T-cell (primary cell): ENCODE measurements at regions not wholly inside any gene's neighbourhood (a gene's known extent, or its start where the extent isn't known, plus 50 kb on each side); places are given as distances from the start of the nearest gene placed in this dataset.

Experiments
- ATAC-seq, 4 experiments: fragments of 200-7000 bp in 3 of 4; fragments of 150-1000 bp in 1 of 4; cut with Tn5 transposase; replicated peaks in 1 of 4; 1 replicate in 3 of 4; 2 replicates in 1 of 4; pipeline ENCODE4 v1.10.0; 2021; ENCODE audit warnings: moderate library complexity in 3 of 4, mild to moderate bottlenecking in 2 of 4, moderate number of reproducible peaks in 1 of 4
- CTCF ChIA-PET, 2 donors: fragments of 300-600 bp; sonication (Branson Sonifier 250); formaldehyde crosslinking; loops; one replicate each; lab custom pipeline; 2022; ENCODE audit warnings: antibody characterized with exemption in 2 of 2; lab: Charles Lee
- POLR2A ChIA-PET, 2 donors: fragments of 300-600 bp; sonication (Branson Sonifier 250); formaldehyde crosslinking; loops; one replicate each; lab custom pipeline; 2022; ENCODE audit warnings: antibody characterized with exemption in 2 of 2; lab: Charles Lee
- DNase-seq, 35 experiments: peaks; one replicate each; pipeline versions ENCODE4 v3.0.0 to v3.0.0-alpha.2; 2013 to 2023
- H3K27ac ChIP-seq: one replicate; pipeline ENCODE4 v1.5.1; 2013; ENCODE audit warnings: low read length
- H3K27me3 ChIP-seq, 2 experiments: replicated peaks in 1 of 2; 1 replicate in 1 of 2; 2 replicates in 1 of 2; pipeline versions ENCODE4 v1.6.1 to v1.7.0; 2013; ENCODE audit warnings: low read length in 1 of 2, mixed read lengths in 1 of 2; ENCODE audit not compliant: control insufficient read depth in 2 of 2, insufficient read depth in 2 of 2; ENCODE audit errors: extremely low read depth in 1 of 2
- H3K36me3 ChIP-seq, 2 donors: 1 replicate in 1 of 2; 2 replicates in 1 of 2; pipeline versions ENCODE4 v1.6.1 to v1.7.0; 2013; ENCODE audit warnings: low read length in 1 of 2; ENCODE audit not compliant: control insufficient read depth in 2 of 2, insufficient read depth in 1 of 2; ENCODE audit errors: extremely low read depth in 1 of 2
- H3K4me1 ChIP-seq, 2 experiments: 1 replicate in 1 of 2; 2 replicates in 1 of 2; pipeline versions ENCODE4 v1.6.1 to v1.7.0; 2013; ENCODE audit warnings: low read length in 2 of 2, mixed read lengths in 1 of 2; ENCODE audit not compliant: insufficient read depth in 2 of 2, control insufficient read depth in 1 of 2; ENCODE audit errors: extremely low read depth in 1 of 2
- H3K4me3 ChIP-seq, 2 donors: 1 replicate in 1 of 2; 2 replicates in 1 of 2; pipeline versions ENCODE4 v1.5.1 to v1.7.0; 2013; ENCODE audit warnings: mild to moderate bottlenecking in 2 of 2, low read length in 1 of 2, moderate library complexity in 1 of 2; ENCODE audit not compliant: control insufficient read depth in 1 of 2; ENCODE audit errors: extremely low read depth in 1 of 2
- H3K9me3 ChIP-seq: 2 replicates; pipeline ENCODE4 v1.7.0; 2013
- H3K27ac Mint-ChIP-seq, 2 donors: one replicate each; pipeline ENCODE4 v1.8.0; 2020 to 2021; ENCODE audit warnings: mild to moderate bottlenecking in 2 of 2, mixed read lengths in 2 of 2
- H3K27me3 Mint-ChIP-seq, 2 donors: one replicate each; pipeline ENCODE4 v1.8.0; 2021 to 2022; ENCODE audit warnings: mixed read lengths in 2 of 2
- H3K36me3 Mint-ChIP-seq: one replicate; pipeline ENCODE4 v1.8.0; 2021; ENCODE audit warnings: mixed read lengths
- H3K4me1 Mint-ChIP-seq, 3 donors: one replicate each; pipeline ENCODE4 v1.8.0; 2020 to 2022; ENCODE audit warnings: mixed read lengths in 3 of 3, mild to moderate bottlenecking in 1 of 3
- H3K4me3 Mint-ChIP-seq, 3 donors: one replicate each; pipeline ENCODE4 v1.8.0; 2020 to 2022; ENCODE audit warnings: mild to moderate bottlenecking in 3 of 3, mixed read lengths in 3 of 3, moderate library complexity in 3 of 3
- H3K9me3 Mint-ChIP-seq, 3 donors: one replicate each; pipeline ENCODE4 v1.8.0; 2020 to 2022; ENCODE audit warnings: mixed read lengths in 3 of 3
- WGBS: methylation state at CpG from one replicate; pipeline ENCODE4 v1.1.5; 2013; ENCODE audit warnings: missing lambda C conversion rate; ENCODE audit not compliant: insufficient coverage; 5-methylcytosine and 5-hydroxymethylcytosine counted together

DNA sequence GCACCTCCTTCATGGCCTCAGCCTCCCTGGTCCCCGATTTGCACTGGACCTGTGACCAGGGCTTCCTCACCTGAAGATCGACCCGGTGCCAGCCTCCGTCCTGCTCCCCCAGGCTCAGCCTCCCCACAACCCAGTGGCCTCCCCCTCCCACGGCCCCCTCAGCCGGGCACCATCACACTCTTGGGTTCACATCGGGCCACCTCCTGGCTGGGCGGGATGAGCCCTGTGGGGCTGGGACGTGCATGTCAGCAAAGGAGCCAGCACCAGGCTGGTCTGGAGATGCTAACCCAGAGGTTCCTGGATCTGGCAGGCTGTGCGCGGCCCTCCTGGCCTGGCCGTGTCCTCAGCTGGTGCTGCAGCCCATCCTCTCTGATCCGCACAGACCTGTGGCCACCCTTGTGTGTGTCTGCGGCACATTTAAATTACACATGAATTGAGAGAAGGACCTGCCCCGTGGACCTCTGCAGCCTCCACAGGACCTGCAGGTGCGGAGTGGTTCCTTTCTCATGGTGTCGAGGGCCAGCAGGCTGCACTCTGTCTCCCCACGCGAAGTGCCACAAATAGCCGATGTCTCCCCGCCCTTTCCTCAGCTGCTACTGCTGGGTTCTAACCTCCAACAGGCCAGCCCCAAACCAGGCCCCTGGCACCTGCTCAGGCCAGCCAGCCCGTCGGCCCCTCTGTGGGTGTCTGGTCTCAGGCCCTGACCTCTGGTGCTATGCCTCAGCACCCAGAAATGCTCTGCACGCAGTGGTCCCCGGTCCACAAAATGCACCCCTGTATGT is 237.5 kb downstream of the ERMARD start:
- Mint-ChIP-seq H3K4me1 (peaks cover 15 to 27% (median 26%) of the 10 kb centered on the region in 3 donors), H3K4me3 (no peak overlapping the region), H3K27me3 (no peaks in the 10 kb centered on the region), H3K27ac (no peak overlapping the region), H3K9me3 (no peaks in the 10 kb centered on the region), H3K36me3 (no peaks in the 10 kb centered on the region)
- no peaks in the 10 kb centered on the region for H3K36me3 ChIP-seq
- no peak overlapping the region for H3K4me3 ChIP-seq
- no peak overlapping the region for H3K27ac ChIP-seq
- peaks cover 8 to 28% of the 10 kb centered on the region in 2 experiments for H3K4me1 ChIP-seq
- no peaks in the 10 kb centered on the region for H3K9me3 ChIP-seq
- no peak for DNase-seq
- peaks cover 0 to 22% of the 10 kb centered on the region in 2 experiments for H3K27me3 ChIP-seq
- ChIA-PET POLR2A (no interaction called here), CTCF (no interaction called here)
- 94% methylated on average over 22 of the region's 25 CpGs for WGBS
- no peak for ATAC-seq

DNA sequence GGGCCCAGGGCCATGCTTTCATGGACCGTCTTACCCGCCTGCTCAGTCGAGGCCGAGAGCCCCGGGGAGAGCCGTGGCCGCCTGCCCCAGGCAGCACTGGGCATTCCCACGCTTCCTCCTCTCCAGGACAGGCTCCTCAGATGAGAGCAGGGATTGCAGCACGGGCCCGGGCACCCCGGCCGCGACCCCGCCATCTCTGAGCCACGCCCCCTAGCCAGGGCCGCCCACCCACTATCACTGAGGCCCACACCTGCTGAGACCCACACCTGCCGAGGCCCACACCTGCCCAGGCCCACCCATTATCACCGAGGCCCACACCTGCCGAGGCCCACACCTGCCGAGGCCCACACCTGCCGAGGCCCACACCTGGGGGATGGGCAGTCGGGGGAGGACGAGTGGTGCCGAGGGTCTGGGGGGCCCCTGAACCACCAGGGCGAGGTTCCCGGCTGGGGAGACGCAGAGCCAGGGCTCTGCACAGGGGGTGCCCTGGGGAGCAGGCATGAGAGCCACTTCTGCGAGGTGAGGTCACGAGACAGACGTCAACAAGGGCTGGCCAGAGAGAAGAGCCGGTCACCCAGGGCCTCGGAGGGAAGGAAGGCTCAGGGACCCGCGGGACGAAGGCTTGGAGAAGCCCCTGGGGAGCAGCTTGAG is 235.6 kb downstream of the ERMARD start:
- H3K4me3 Mint-ChIP-seq = no peak overlapping the region
- H3K4me1 Mint-ChIP-seq = peaks cover 15 to 19% (median 19%) of the 10 kb centered on the region in 3 donors
- no peak overlapping the region for H3K4me3 ChIP-seq
- H3K27ac ChIP-seq = no peak overlapping the region
- no peaks in the 10 kb centered on the region for H3K9me3 ChIP-seq
- ChIA-PET CTCF (no interaction called here), POLR2A (no interaction called here)
- peaks cover 0 to 3% of the 10 kb centered on the region in 2 donors for H3K27me3 Mint-ChIP-seq
- H3K36me3 Mint-ChIP-seq = no peaks in the 10 kb centered on the region
- DNase-seq (no peak), ATAC-seq (no peak)
- H3K9me3 Mint-ChIP-seq = no peaks in the 10 kb centered on the region
- H3K4me1 ChIP-seq = peaks cover 7 to 18% of the 10 kb centered on the region in 2 experiments
- H3K27ac Mint-ChIP-seq = no peak overlapping the region
- WGBS = 90% methylated on average over 29 of the region's 35 CpGs
- H3K36me3 ChIP-seq = no peaks in the 10 kb centered on the region
- H3K27me3 ChIP-seq = peaks cover 0 to 20% of the 10 kb centered on the region in 2 experiments

DNA sequence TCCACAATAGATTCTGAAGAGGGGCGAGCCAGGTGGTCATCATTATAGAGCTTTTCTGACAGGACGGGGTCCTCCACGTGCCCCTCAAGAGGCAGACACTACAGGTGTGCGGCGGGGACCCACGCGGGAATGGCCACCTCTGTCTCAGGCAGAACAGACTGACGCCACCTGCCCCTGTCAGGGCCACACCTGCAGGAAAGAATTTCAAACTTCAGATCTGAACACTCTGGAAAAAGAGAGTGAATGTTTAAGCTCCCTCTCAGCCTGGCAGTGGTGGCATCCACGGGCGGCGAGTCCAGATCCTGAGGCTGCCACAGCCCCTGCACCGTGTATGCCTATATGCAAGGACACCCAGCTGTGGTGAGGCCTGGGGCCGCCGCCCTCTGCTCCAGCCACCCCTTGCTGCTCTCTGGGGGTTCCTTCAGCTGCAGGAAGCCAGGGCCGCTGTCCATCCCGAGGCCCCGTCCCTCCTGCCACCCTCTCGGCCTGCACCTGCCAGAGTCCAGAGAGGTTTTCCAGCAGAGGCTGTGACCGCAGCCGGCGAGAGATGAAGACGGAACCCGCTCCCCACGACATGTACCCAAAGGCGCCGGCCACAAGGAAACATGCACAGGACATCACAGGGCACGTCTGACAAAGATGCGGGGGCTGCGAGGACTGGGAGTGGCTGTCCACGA is 234.9 kb downstream of the ERMARD start:
- Histone ChIP-seq H3K4me1 (peaks cover 7 to 17% of the 10 kb centered on the region in 2 experiments), H3K27me3 (peaks cover 0 to 23% of the 10 kb centered on the region in 2 experiments), H3K36me3 (no peaks in the 10 kb centered on the region), H3K4me3 (no peak overlapping the region), H3K27ac (no peak overlapping the region), H3K9me3 (no peaks in the 10 kb centered on the region)
- ChIA-PET POLR2A (no interaction called here), CTCF (no interaction called here)
- Mint-ChIP-seq H3K36me3 (no peaks in the 10 kb centered on the region), H3K4me3 (no peak overlapping the region), H3K27me3 (peaks cover 0 to 3% of the 10 kb centered on the region in 2 donors), H3K4me1 (peaks cover 13 to 15% (median 14%) of the 10 kb centered on the region in 3 donors), H3K27ac (no peak overlapping the region), H3K9me3 (no peaks in the 10 kb centered on the region)
- ATAC-seq = no peak
- WGBS = 91% methylated on average over 28 of the region's 30 CpGs
- no peak for DNase-seq

DNA sequence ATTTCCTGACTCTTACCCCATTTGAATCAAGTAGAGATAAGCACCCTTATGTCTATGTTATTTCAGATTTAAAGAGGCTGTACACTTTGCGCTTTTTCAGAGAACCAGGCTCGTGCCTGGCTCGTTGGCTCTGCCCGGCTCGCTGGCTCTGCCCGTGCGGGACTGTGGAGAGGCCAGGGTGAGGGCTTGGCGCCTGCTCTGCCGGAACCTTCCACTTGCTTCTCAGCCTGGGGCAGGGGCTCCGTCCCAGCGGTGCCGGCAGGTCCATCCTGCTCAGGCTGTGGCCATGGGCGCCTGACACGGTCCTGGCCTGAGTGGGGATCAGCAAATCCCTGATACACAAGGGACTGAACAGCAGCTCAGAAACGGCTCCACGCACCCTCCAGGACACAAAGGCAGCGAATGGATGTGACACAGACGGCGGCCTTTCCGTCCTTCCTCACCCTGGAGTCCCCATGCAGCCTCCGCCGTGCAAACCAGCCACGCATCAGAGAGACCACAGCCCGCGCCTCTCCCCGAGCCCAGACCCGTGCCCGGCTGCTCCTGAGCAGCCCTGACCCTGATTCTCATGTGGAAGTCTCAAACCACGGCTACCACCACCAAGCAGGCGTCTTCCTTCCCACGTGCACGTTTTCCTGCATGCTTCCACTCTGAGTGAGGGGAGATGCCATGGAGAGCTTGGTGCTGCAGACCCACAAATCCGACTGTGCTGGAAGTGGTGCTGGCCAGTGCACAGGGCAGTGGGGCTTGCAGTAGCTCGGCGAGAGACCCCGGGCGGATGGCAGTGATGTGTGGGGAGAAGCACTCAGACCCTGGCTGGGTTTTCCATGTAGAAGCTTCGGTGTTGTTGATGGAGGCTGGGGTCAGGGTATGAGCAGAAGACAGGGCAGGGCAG is 233.9 kb downstream of the ERMARD start:
- Histone ChIP-seq H3K27me3 (peaks cover 0 to 23% of the 10 kb centered on the region in 2 experiments), H3K9me3 (no peaks in the 10 kb centered on the region), H3K4me3 (no peak overlapping the region), H3K27ac (no peak overlapping the region), H3K4me1 (peaks cover 3 to 12% of the 10 kb centered on the region in 2 experiments), H3K36me3 (no peaks in the 10 kb centered on the region)
- ATAC-seq (no peak), DNase-seq (no peak)
- Mint-ChIP-seq H3K36me3 (no peaks in the 10 kb centered on the region), H3K27me3 (peaks cover 0 to 3% of the 10 kb centered on the region in 2 donors), H3K4me1 (peaks cover 10 to 12% (median 10%) of the 10 kb centered on the region in 3 donors), H3K9me3 (no peaks in the 10 kb centered on the region), H3K4me3 (no peak overlapping the region), H3K27ac (no peak overlapping the region)
- CTCF ChIA-PET = no interaction called here
- POLR2A ChIA-PET = no interaction called here
- WGBS = 88% methylated on average over 36 of the region's 38 CpGs

DNA sequence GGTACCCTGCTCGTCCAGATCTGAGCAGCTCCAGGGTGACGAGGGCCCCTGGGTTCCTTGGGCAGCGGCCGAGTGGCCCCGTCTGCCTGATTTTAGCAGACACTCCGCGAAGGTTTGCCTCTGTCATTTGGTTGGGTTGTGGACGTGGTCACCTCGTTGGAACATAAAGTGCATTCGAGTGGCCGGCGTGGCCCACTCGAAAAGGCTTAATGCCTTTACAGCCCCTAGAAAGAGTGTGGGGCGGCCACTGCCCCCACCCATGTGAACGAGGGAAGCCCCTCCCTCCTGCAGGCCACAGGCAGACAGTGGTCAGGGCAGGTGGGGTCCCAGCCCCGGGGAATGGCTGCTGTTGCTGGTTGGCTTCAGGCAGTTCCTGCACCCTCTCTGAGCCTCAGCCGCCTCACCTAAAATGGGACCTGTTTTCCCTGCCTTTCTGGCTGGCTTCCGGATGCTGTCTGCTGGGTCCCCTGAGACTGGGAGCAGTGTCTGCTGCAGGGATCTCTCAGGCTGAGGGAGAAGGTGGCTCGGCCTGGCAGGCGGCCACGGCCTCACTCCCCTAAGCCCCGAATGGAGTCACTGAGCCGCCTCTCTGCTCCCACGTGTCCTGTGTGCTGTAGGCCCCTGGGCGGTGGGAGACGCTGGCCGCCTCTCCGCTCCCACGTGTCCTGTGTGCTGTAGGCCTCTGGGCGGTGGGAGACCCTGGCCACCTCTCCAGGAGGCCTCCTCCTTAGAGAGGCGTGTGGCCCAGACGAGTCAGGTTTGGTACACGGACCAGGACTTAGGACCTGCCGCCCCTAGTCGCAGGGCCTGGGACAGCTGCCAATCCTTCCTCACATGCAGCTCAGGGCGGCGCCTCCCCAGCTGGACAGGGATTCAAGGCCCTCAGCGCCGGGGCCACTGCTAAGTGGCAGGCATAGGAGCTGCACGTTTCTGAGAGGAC is 233.0 kb downstream of the ERMARD start:
- H3K4me1 ChIP-seq = peaks cover 0 to 3% of the 10 kb centered on the region in 2 experiments
- POLR2A ChIA-PET = no interaction called here
- peak in 1 of 4 experiments; percentile 10 for ATAC-seq
- no peak for DNase-seq
- Mint-ChIP-seq H3K27ac (no peak overlapping the region), H3K36me3 (no peaks in the 10 kb centered on the region), H3K27me3 (peaks cover 0 to 3% of the 10 kb centered on the region in 2 donors), H3K4me1 (peaks cover under 1 to 3% (median 1%) of the 10 kb centered on the region in 3 donors), H3K4me3 (no peak overlapping the region), H3K9me3 (no peaks in the 10 kb centered on the region)
- peaks cover 0 to 23% of the 10 kb centered on the region in 2 experiments for H3K27me3 ChIP-seq
- WGBS = 85% methylated on average over 34 of the region's 40 CpGs
- CTCF ChIA-PET = no interaction called here
- H3K9me3 ChIP-seq = no peaks in the 10 kb centered on the region
- H3K36me3 ChIP-seq = no peaks in the 10 kb centered on the region
- H3K27ac ChIP-seq = no peak overlapping the region
- H3K4me3 ChIP-seq = no peak overlapping the region
